Tibial nerve (tissue), 3 donors: ENCODE measurements at regions not wholly inside any gene's neighbourhood (a gene's known extent, or its start where the extent isn't known, plus 50 kb on each side); places are given as distances from the start of the nearest gene placed in this dataset.

Experiments used
- POLR2A ChIP-seq, 2 donors: fragments of 450-650 bp; IDR thresholded peaks; one replicate each; pipeline ENCODE4 v1.6.1; 2017; ENCODE audit warnings: antibody characterized with exemption in 2 of 2, mild to moderate bottlenecking in 2 of 2, moderate library complexity in 2 of 2
- TF ChIP-seq, protein P1 (sequence below), 5 experiments: fragments of 200-600 bp in 3 of 5; fragments of 450-650 bp in 2 of 5; sonication (generic) in 3 of 5; IDR thresholded peaks; one replicate each; pipeline ENCODE4 v1.5.1; 2016 to 2019; ENCODE audit warnings: antibody characterized with exemption in 5 of 5, mild to moderate bottlenecking in 3 of 5, moderate library complexity in 2 of 5

DNA sequence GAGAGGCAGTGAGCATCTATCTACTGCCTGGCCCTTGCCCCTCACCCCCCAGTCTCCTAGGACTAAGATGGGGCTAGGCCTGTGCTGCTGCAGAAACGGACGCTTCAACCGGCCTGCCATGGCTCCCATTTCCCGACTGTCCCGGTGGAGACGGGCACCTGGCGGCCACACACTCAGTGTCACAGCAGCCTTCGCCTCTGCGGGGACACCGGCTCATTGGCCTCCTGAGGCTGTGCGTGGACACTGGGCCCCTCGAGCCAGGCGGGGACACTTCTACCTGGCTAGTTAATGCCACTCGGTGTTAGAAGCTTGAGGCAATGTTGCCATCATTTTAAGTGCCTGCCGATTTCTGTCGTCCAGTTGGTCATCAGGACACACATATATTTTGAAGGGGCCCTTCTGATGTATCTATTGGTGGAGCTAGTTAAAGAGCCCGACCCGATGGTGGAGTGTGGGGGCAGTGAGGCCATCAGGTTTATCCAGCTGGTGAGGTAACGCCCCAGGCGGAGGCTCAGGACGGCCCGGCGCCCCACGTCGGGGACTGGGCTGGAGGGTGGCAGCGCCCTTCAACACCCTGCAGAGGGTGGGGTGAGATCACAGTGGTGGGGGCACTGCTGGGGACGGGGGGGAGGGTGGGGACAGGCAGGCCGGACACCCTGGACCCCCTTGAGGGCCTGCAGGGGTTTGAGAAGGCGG is 58.9 kb upstream of the GATA5 start:
- TF ChIP-seq, protein P1, sequence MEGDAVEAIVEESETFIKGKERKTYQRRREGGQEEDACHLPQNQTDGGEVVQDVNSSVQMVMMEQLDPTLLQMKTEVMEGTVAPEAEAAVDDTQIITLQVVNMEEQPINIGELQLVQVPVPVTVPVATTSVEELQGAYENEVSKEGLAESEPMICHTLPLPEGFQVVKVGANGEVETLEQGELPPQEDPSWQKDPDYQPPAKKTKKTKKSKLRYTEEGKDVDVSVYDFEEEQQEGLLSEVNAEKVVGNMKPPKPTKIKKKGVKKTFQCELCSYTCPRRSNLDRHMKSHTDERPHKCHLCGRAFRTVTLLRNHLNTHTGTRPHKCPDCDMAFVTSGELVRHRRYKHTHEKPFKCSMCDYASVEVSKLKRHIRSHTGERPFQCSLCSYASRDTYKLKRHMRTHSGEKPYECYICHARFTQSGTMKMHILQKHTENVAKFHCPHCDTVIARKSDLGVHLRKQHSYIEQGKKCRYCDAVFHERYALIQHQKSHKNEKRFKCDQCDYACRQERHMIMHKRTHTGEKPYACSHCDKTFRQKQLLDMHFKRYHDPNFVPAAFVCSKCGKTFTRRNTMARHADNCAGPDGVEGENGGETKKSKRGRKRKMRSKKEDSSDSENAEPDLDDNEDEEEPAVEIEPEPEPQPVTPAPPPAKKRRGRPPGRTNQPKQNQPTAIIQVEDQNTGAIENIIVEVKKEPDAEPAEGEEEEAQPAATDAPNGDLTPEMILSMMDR (IDR thresholded peaks at IDR 0.05): no peak
- no peak for TF ChIP-seq POLR2A (IDR thresholded peaks at IDR 0.05)
